MM.1S (cell line): ENCODE measurements at regions not wholly inside any gene's neighbourhood (a gene's known extent, or its start where the extent isn't known, plus 50 kb on each side); places are given as distances from the start of the nearest gene placed in this dataset.

ENCODE experiments used
- EZH2phosphoT487 ChIP-seq: fragments of 300-600 bp; sonication (generic); IDR thresholded peaks from 2 replicates; pipeline ENCODE4 v1.6.1; 2018; ENCODE audit warnings: antibody characterized with exemption, low read length
- TF ChIP-seq, protein P1 (sequence below): fragments of 300-600 bp; sonication (generic); IDR thresholded peaks from 2 replicates; pipeline ENCODE4 v1.5.1; 2016; ENCODE audit warnings: antibody characterized with exemption, low read length, mixed read lengths

DNA sequence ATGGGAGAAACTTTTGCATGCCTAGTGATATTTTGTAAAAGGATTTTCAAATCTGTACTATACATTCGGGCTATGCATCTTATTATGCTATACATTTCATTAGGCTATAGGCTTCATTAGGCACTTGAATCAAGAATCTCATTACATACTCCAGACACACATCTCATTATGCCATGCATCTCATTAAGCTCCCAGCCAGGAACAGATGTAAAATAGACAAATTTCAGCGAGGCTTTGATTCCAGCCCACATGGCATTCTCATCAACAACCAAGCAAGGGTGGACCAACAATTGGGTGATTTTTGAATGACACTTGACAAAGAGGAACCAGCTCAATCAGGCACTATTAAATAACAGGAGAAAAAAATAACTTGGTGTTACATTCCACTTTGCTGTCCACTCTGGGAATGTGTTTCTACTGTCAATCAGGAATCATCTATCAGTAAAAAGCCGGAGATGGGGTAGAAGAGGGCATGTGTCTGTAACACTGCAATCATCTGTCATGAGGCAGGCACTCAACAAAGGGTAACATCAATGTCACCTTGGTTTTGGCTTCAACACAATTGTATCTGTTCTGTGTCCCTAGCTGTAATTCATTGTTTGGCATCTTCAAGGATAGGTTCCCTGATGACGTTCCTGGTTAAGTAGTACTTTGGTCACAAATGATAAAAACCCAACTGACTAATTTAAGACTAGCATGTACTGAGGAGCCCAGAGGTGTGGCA lies 498.6 kb downstream of the EPHA4 start:
- TF ChIP-seq, protein P1, sequence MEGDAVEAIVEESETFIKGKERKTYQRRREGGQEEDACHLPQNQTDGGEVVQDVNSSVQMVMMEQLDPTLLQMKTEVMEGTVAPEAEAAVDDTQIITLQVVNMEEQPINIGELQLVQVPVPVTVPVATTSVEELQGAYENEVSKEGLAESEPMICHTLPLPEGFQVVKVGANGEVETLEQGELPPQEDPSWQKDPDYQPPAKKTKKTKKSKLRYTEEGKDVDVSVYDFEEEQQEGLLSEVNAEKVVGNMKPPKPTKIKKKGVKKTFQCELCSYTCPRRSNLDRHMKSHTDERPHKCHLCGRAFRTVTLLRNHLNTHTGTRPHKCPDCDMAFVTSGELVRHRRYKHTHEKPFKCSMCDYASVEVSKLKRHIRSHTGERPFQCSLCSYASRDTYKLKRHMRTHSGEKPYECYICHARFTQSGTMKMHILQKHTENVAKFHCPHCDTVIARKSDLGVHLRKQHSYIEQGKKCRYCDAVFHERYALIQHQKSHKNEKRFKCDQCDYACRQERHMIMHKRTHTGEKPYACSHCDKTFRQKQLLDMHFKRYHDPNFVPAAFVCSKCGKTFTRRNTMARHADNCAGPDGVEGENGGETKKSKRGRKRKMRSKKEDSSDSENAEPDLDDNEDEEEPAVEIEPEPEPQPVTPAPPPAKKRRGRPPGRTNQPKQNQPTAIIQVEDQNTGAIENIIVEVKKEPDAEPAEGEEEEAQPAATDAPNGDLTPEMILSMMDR, result no peak
- TF ChIP-seq EZH2phosphoT487, result no peak
